A549 (cell line): ENCODE measurements at regions not wholly inside any gene's neighbourhood (a gene's known extent, or its start where the extent isn't known, plus 50 kb on each side); places are given as distances from the start of the nearest gene placed in this dataset.

Source experiments
- ATAC-seq, 2 experiments: fragments of 200-7000 bp in 1 of 2; fragments of >200 bp in 1 of 2; cut with Nextera tagmentation in 1 of 2; cut with Tn5 transposase in 1 of 2; 3 replicates each; pipeline versions ENCODE4 v1.8.0 to v1.9.1; 2018 to 2020; ENCODE audit warnings: mild to moderate bottlenecking in 1 of 2, moderate library complexity in 1 of 2
- CTCF ChIA-PET: fragments of 300-600 bp; sonication (Branson Sonifier 250); formaldehyde crosslinking; extraction: SDS; loops from one replicate; lab custom pipeline; 2021; ENCODE audit warnings: antibody characterized with exemption, inconsistent platforms; lab: Yijun Ruan, JAX
- POLR2A ChIA-PET: fragments of 350-600 bp; formaldehyde crosslinking; extraction: SDS; loops from one replicate; lab custom pipeline; 2021; ENCODE audit warnings: antibody characterized with exemption, inconsistent platforms; lab: Yijun Ruan, JAX
- DNase-seq, 2 experiments: peaks; one replicate each; pipeline versions ENCODE4 v3.0.0 to v3.0.0-alpha.2; 2011 to 2016; ENCODE audit warnings: low read depth in 1 of 2, low spot score in 1 of 2
- FAIRE-seq: peaks from 2 replicates; lab custom pipeline; 2011; peaks lifted over from hg19 to GRCh38; lab: Jason Lieb, UNC
- H3K27ac ChIP-seq, 2 experiments: fragments of >200 bp; sonication (Bioruptor Twin); formaldehyde crosslinking; 3 replicates each; pipeline ENCODE4 v1.5.1; 2016 to 2017
- H3K4me1 ChIP-seq: fragments of >200 bp; sonication (Bioruptor Twin); formaldehyde crosslinking; 3 replicates; pipeline ENCODE4 v1.6.1; 2016
- H3K4me2 ChIP-seq: fragments of >200 bp; sonication (Bioruptor Twin); formaldehyde crosslinking; 3 replicates; pipeline ENCODE4 v1.6.1; 2016
- H3K4me3 ChIP-seq: fragments of >200 bp; sonication (Bioruptor Twin); formaldehyde crosslinking; 3 replicates; pipeline ENCODE4 v1.5.1; 2016
- H3K9me3 ChIP-seq: fragments of >200 bp; sonication (Bioruptor Twin); formaldehyde crosslinking; 3 replicates; pipeline ENCODE4 v1.6.1; 2016
- CBX8 ChIP-seq: fragments of 200-600 bp; sonication (generic); IDR thresholded peaks from 2 replicates; pipeline ENCODE4 v1.6.1; 2016
- CEBPB ChIP-seq, 2 experiments: fragments of >200 bp in 1 of 2; sonication (Bioruptor Twin) in 1 of 2; formaldehyde crosslinking in 1 of 2; IDR thresholded peaks; 2 replicates each; pipeline ENCODE4 v1.6.1; 2012 to 2016
- CHD2 ChIP-seq: fragments of 150-350 bp; IDR thresholded peaks from 2 replicates; pipeline ENCODE4 v1.6.1; 2014; ENCODE audit warnings: low read length; ENCODE audit not compliant: partially characterized antibody
- CTCF ChIP-seq: fragments of >200 bp; sonication (Bioruptor Twin); formaldehyde crosslinking; IDR thresholded peaks from 3 replicates; pipeline ENCODE4 v1.5.1; 2016
- E2F6 ChIP-seq: IDR thresholded peaks from 2 replicates; pipeline ENCODE4 v1.6.1; 2012; ENCODE audit warnings: low read depth, borderline replicate concordance
- EHF ChIP-seq: fragments of 250-450 bp; sonication (Bioruptor Pico); IDR thresholded peaks from 2 replicates; pipeline ENCODE4 v1.5.0; 2020; ENCODE audit warnings: mild to moderate bottlenecking
- EHMT2 ChIP-seq: fragments of 200-600 bp; sonication (generic); IDR thresholded peaks from 2 replicates; pipeline ENCODE4 v1.6.1; 2016; ENCODE audit warnings: antibody characterized with exemption, low read depth, mild to moderate bottlenecking, moderate library complexity
- HES2 ChIP-seq: fragments of >200 bp; sonication (Bioruptor Twin); formaldehyde crosslinking; IDR thresholded peaks from 2 replicates; pipeline ENCODE4 v1.6.1; 2016
- HEYL ChIP-seq: fragments of 250-450 bp; sonication (Bioruptor Pico); IDR thresholded peaks from 2 replicates; pipeline ENCODE4 v1.8.0; 2021; ENCODE audit warnings: mild to moderate bottlenecking, moderate library complexity
- HMGXB4 ChIP-seq: fragments of 250-450 bp; sonication (Bioruptor Pico); IDR thresholded peaks from 2 replicates; pipeline ENCODE4 v1.5.0; 2021; ENCODE audit warnings: mild to moderate bottlenecking, moderate library complexity, borderline replicate concordance
- HOXB5 ChIP-seq: fragments of 250-450 bp; sonication (Bioruptor Pico); IDR thresholded peaks from 2 replicates; pipeline ENCODE4 v1.5.0; 2020; ENCODE audit warnings: mild to moderate bottlenecking, moderate library complexity
- JUNB ChIP-seq: fragments of >200 bp; sonication (Bioruptor Twin); formaldehyde crosslinking; IDR thresholded peaks from 2 replicates; pipeline ENCODE4 v1.6.1; 2016
- MYC ChIP-seq: IDR thresholded peaks from 2 replicates; pipeline ENCODE4 v1.6.1; 2012; ENCODE audit warnings: mild to moderate bottlenecking, inconsistent platforms, low read length, improper control_type of control experiment, borderline replicate concordance
- NR3C1 ChIP-seq: fragments of >200 bp; sonication (Bioruptor Twin); formaldehyde crosslinking; IDR thresholded peaks from 3 replicates; pipeline ENCODE4 v1.6.1; 2017
- PBX3 ChIP-seq: IDR thresholded peaks from 2 replicates; pipeline ENCODE4 v1.6.1; 2012
- PHF8 ChIP-seq: fragments of 200-600 bp; sonication (generic); IDR thresholded peaks from 2 replicates; pipeline ENCODE4 v1.6.1; 2016; ENCODE audit warnings: low read depth, mild to moderate bottlenecking, antibody characterized with exemption, moderate library complexity, borderline replicate concordance
- POLR2A ChIP-seq: IDR thresholded peaks from 2 replicates; pipeline ENCODE4 v1.6.1; 2012; ENCODE audit warnings: mild to moderate bottlenecking, low read length
- POLR2AphosphoS2 ChIP-seq: conservative IDR thresholded peaks from 2 replicates; pipeline ENCODE4 v1.6.1; 2012; ENCODE audit warnings: low read length, improper control_type of control experiment, inconsistent platforms
- RAD21 ChIP-seq, 2 experiments: fragments of >200 bp in 1 of 2; sonication (Bioruptor Twin) in 1 of 2; formaldehyde crosslinking in 1 of 2; IDR thresholded peaks in 1 of 2; conservative IDR thresholded peaks in 1 of 2; 2 replicates in 1 of 2; 3 replicates in 1 of 2; pipeline ENCODE4 v1.6.1; 2012 to 2018; ENCODE audit warnings: inconsistent platforms in 1 of 2
- SMC3 ChIP-seq: fragments of >200 bp; sonication (Bioruptor Twin); formaldehyde crosslinking; IDR thresholded peaks from 3 replicates; pipeline ENCODE4 v1.6.1; 2018; ENCODE audit warnings: inconsistent platforms
- TP53 ChIP-seq: fragments of 250-450 bp; sonication (Bioruptor Pico); IDR thresholded peaks from 2 replicates; pipeline ENCODE4 v1.5.0; 2021; ENCODE audit warnings: mild to moderate bottlenecking, moderate library complexity
- USF2 ChIP-seq: fragments of 450-650 bp; IDR thresholded peaks from 2 replicates; pipeline ENCODE4 v1.6.1; 2014; ENCODE audit warnings: antibody characterized with exemption
- WGBS: methylation state at CpG from one replicate; pipeline ENCODE4 v1.1.6; 2017; ENCODE audit errors: missing lambda C conversion rate; 5-methylcytosine and 5-hydroxymethylcytosine counted together

- TF ChIP-seq USF2 (no peak), RAD21 (conservative IDR thresholded peaks at IDR 0.05 in 1 of 2, IDR thresholded peaks at IDR 0.05 in 1 of 2) (peak in 1 of 2 experiments; percentile 32; a peak in 2 of 5 replicates), NR3C1 (no peak)
- TF ChIP-seq, all 56 proteins: peak for 2
Measured at GRCh38 chr4:180449395-180449956, 1793.7 kb upstream of the TENM3 start (continued).

GRCh38 chr4:180455226-180455625, 1788.0 kb upstream of the TENM3 start:
- Histone ChIP-seq H3K4me2 (no peak overlapping the region), H3K9me3 (no peaks in the 10 kb centered on the region), H3K4me3 (no peak overlapping the region), H3K27ac (no peak overlapping the region), H3K4me1 (no peaks in the 10 kb centered on the region)
- ChIA-PET POLR2A (no interaction called here), CTCF (no interaction called here)
- WGBS = 8% methylated on average over 3 of the region's 3 CpGs
- TF ChIP-seq POLR2AphosphoS2 = no peak
- TF ChIP-seq HMGXB4 (CRISPR knock-in tag) = no peak
- no peak for TF ChIP-seq HEYL (CRISPR knock-in tag)
- FAIRE-seq (no peak), DNase-seq (no peak), ATAC-seq (no peak)

GRCh38 chr4:180456928-180457327, 1786.3 kb upstream of the TENM3 start:
- no peaks in the 10 kb centered on the region for H3K4me1 ChIP-seq
- CTCF ChIA-PET = no interaction called here
- DNase-seq = peak in 1 of 2 experiments; percentile 2
- peak in 1 of 2 experiments; percentile 73; a peak in 3 of 6 replicates for ATAC-seq
- 5% methylated on average over 12 of the region's 12 CpGs for WGBS
- no peaks in the 10 kb centered on the region for H3K9me3 ChIP-seq
- H3K4me3 ChIP-seq = no peak overlapping the region
- POLR2A ChIA-PET = no interaction called here
- TF ChIP-seq E2F6 (no peak), CTCF (no peak), CEBPB (IDR thresholded peaks at IDR 0.05) (no peak), CBX8 (no peak), EHF (CRISPR knock-in tag) (no peak), JUNB (no peak), EHMT2 (no peak), NR3C1 (no peak), USF2 (no peak), MYC (no peak), HOXB5 (CRISPR knock-in tag) (no peak), SMC3 (no peak), PHF8 (no peak), HES2 (no peak), CHD2 (no peak), TP53 (CRISPR knock-in tag) (no peak), PBX3 (no peak), POLR2A (no peak)
- no peak overlapping the region for H3K4me2 ChIP-seq
- H3K27ac ChIP-seq = no peak overlapping the region
- FAIRE-seq = no peak
